ENCODE measurements at regions not wholly inside any gene's neighbourhood (a gene's known extent, or its start where the extent isn't known, plus 50 kb on each side); places are given as distances from the start of the nearest gene placed in this dataset.

- TF ChIP-seq ZNF274 (IDR thresholded peaks at IDR 0.05; ENCODE audit: low read depth, low read length) (no peak), SUZ12 (IDR thresholded peaks at IDR 0.05; ENCODE audit: extremely low read depth, insufficient read depth, insufficient read length) (no peak)
Measured at GRCh38 chr10:64261092-64261491, 739.9 kb downstream of the REEP3 start.

Data from NT2/D1 (cell line).